Neural progenitor cell (in vitro differentiated cells): ENCODE measurements at regions not wholly inside any gene's neighbourhood (a gene's known extent, or its start where the extent isn't known, plus 50 kb on each side); places are given as distances from the start of the nearest gene placed in this dataset.
A peak's percentile ranks its signal among the peaks of the same experiment; 100 is the strongest.

Source experiments
- DNase-seq: peaks from one replicate; pipeline ENCODE4 v3.0.0-alpha.2; 2016; ENCODE audit warnings: low spot score
- H2AFZ ChIP-seq: fragments of 200-600 bp; sonication (generic); replicated peaks from 2 replicates; pipeline ENCODE4 v1.6.1; 2016; ENCODE audit warnings: antibody characterized with exemption
- H3F3A ChIP-seq: fragments of 200-600 bp; sonication (generic); 2 replicates; pipeline ENCODE4 v1.6.1; 2016; ENCODE audit warnings: antibody characterized with exemption, low read depth
- H3K27ac ChIP-seq: fragments of 200-600 bp; sonication (generic); 2 replicates; pipeline ENCODE4 v1.5.1; 2016; ENCODE audit warnings: mild to moderate bottlenecking
- H3K27me3 ChIP-seq: fragments of 200-600 bp; sonication (generic); 2 replicates; pipeline ENCODE4 v1.6.1; 2016; ENCODE audit warnings: mild to moderate bottlenecking, moderate library complexity
- H3K36me3 ChIP-seq: fragments of 200-600 bp; sonication (generic); 2 replicates; pipeline ENCODE4 v1.5.1; 2016
- H3K4me1 ChIP-seq: fragments of 200-600 bp; sonication (generic); 2 replicates; pipeline ENCODE4 v1.6.1; 2016; ENCODE audit warnings: mixed run types
- H3K4me2 ChIP-seq: fragments of 200-600 bp; sonication (generic); 2 replicates; pipeline ENCODE4 v1.6.1; 2016
- H3K4me3 ChIP-seq: fragments of 200-600 bp; sonication (generic); 2 replicates; pipeline ENCODE4 v1.5.1; 2016
- H3K79me2 ChIP-seq: fragments of 200-600 bp; sonication (generic); 2 replicates; pipeline ENCODE4 v1.6.1; 2016; ENCODE audit warnings: low read depth
- H3K9ac ChIP-seq: fragments of 200-600 bp; sonication (generic); 2 replicates; pipeline ENCODE4 v1.6.1; 2016
- H3K9me3 ChIP-seq: fragments of 200-600 bp; sonication (generic); 2 replicates; pipeline ENCODE4 v1.5.1; 2016; ENCODE audit warnings: low read depth
- H4K20me1 ChIP-seq: fragments of 200-600 bp; sonication (generic); 2 replicates; pipeline ENCODE4 v1.6.1; 2016; ENCODE audit warnings: low read depth
- H3K27ac Mint-ChIP-seq: 3 replicates; pipeline ENCODE4 v1.8.0; 2021; ENCODE audit warnings: mixed read lengths
- H3K27me3 Mint-ChIP-seq: 2 replicates; pipeline ENCODE4 v1.8.0; 2022; ENCODE audit warnings: low read depth, mild to moderate bottlenecking, inconsistent platforms, moderate library complexity, mixed read lengths; ENCODE audit not compliant: insufficient read depth
- H3K36me3 Mint-ChIP-seq: 3 replicates; pipeline ENCODE4 v1.8.0; 2021; ENCODE audit warnings: mixed read lengths
- H3K4me1 Mint-ChIP-seq: 3 replicates; pipeline ENCODE4 v1.8.0; 2021; ENCODE audit warnings: mixed read lengths
- H3K4me3 Mint-ChIP-seq: 3 replicates; pipeline ENCODE4 v1.8.0; 2021; ENCODE audit warnings: mild to moderate bottlenecking, moderate library complexity, mixed read lengths
- H3K9me3 Mint-ChIP-seq: 3 replicates; pipeline ENCODE4 v1.8.0; 2020; ENCODE audit warnings: mixed read lengths
- CTCF ChIP-seq: fragments of 200-600 bp; sonication (generic); IDR thresholded peaks from 2 replicates; pipeline ENCODE4 v1.5.1; 2017; ENCODE audit warnings: antibody characterized with exemption, mild to moderate bottlenecking
- EZH2 ChIP-seq: fragments of 200-600 bp; sonication (generic); IDR thresholded peaks from 2 replicates; pipeline ENCODE4 v1.6.1; 2017; ENCODE audit warnings: antibody characterized with exemption, mild to moderate bottlenecking, moderate library complexity
- EZH2phosphoT487 ChIP-seq: fragments of 200-600 bp; sonication (generic); IDR thresholded peaks from 2 replicates; pipeline ENCODE4 v1.6.1; 2017; ENCODE audit warnings: antibody characterized with exemption

GRCh38 chr17:70896843-70897242, 727.5 kb downstream of the KCNJ2 start:
- Histone ChIP-seq H3K4me1 (no peaks in the 10 kb centered on the region), H3K9ac (no peak overlapping the region), H3F3A (no peaks in the 10 kb centered on the region), H3K4me3 (no peak overlapping the region), H4K20me1 (no peaks in the 10 kb centered on the region), H3K27me3 (no peaks in the 10 kb centered on the region), H3K79me2 (no peaks in the 10 kb centered on the region), H3K36me3 (no peaks in the 10 kb centered on the region), H3K27ac (no peak overlapping the region), H3K4me2 (no peak overlapping the region), H3K9me3 (no peaks in the 10 kb centered on the region), H2AFZ (no peak overlapping the region)
- TF ChIP-seq EZH2 = no peak
- H3K4me1 Mint-ChIP-seq = peaks cover 3% of the 10 kb centered on the region
- peaks cover 4% of the 10 kb centered on the region for H3K36me3 Mint-ChIP-seq
- H3K9me3 Mint-ChIP-seq = peaks cover 24% of the 10 kb centered on the region
- H3K27ac Mint-ChIP-seq = no peak overlapping the region
- peaks cover 7% of the 10 kb centered on the region for H3K27me3 Mint-ChIP-seq
- no peak overlapping the region for H3K4me3 Mint-ChIP-seq
- no peak for DNase-seq

GRCh38 chr17:70897446-70897845, 728.1 kb downstream of the KCNJ2 start:
- Histone ChIP-seq H3K27me3 (no peaks in the 10 kb centered on the region), H3F3A (no peaks in the 10 kb centered on the region), H3K4me2 (no peak overlapping the region), H3K9me3 (no peaks in the 10 kb centered on the region), H3K9ac (no peak overlapping the region), H3K4me1 (no peaks in the 10 kb centered on the region), H3K27ac (no peak overlapping the region), H3K36me3 (no peaks in the 10 kb centered on the region), H4K20me1 (no peaks in the 10 kb centered on the region), H3K4me3 (no peak overlapping the region), H2AFZ (no peak overlapping the region), H3K79me2 (no peaks in the 10 kb centered on the region)
- Mint-ChIP-seq H3K36me3 (peaks cover 4% of the 10 kb centered on the region), H3K4me3 (no peak overlapping the region), H3K9me3 (peaks cover 25% of the 10 kb centered on the region), H3K4me1 (peaks cover 3% of the 10 kb centered on the region), H3K27ac (no peak overlapping the region), H3K27me3 (peaks cover 7% of the 10 kb centered on the region)
- DNase-seq = no peak
- TF ChIP-seq CTCF = no peak

GRCh38 chr17:70901870-70902269, 732.5 kb downstream of the KCNJ2 start:
- no peak overlapping the region for H3K27ac Mint-ChIP-seq
- H3F3A ChIP-seq = no peaks in the 10 kb centered on the region
- no peak overlapping the region for H3K27ac ChIP-seq
- no peaks in the 10 kb centered on the region for H3K36me3 ChIP-seq
- no peaks in the 10 kb centered on the region for H3K27me3 Mint-ChIP-seq
- TF ChIP-seq EZH2 = no peak
- TF ChIP-seq EZH2phosphoT487 = no peak
- no peak for TF ChIP-seq CTCF
- peaks cover 13% of the 10 kb centered on the region for H3K4me1 Mint-ChIP-seq
- peaks cover 1% of the 10 kb centered on the region for H3K36me3 Mint-ChIP-seq
- H3K4me2 ChIP-seq = no peak overlapping the region
- no peaks in the 10 kb centered on the region for H4K20me1 ChIP-seq
- peaks cover 19% of the 10 kb centered on the region for H3K9me3 Mint-ChIP-seq
- no peak overlapping the region for H3K4me3 ChIP-seq
- no peak overlapping the region for H2AFZ ChIP-seq
- H3K27me3 ChIP-seq = no peaks in the 10 kb centered on the region
- H3K9ac ChIP-seq = no peak overlapping the region
- DNase-seq = no peak
- peaks cover under 1% of the 10 kb centered on the region for H3K4me1 ChIP-seq
- H3K4me3 Mint-ChIP-seq = no peak overlapping the region
- no peaks in the 10 kb centered on the region for H3K79me2 ChIP-seq
- H3K9me3 ChIP-seq = no peaks in the 10 kb centered on the region

- no peak overlapping the region for H3K9ac ChIP-seq
- no peaks in the 10 kb centered on the region for H3K36me3 ChIP-seq
- peaks cover 2% of the 10 kb centered on the region for H3K27me3 Mint-ChIP-seq
- no peak for DNase-seq
- H3K27me3 ChIP-seq = no peaks in the 10 kb centered on the region
- no peak for TF ChIP-seq EZH2phosphoT487
- H3K79me2 ChIP-seq = no peaks in the 10 kb centered on the region
- H3F3A ChIP-seq = no peaks in the 10 kb centered on the region
- no peak overlapping the region for H3K4me3 Mint-ChIP-seq
- no peaks in the 10 kb centered on the region for H3K9me3 ChIP-seq
- H3K27ac ChIP-seq = no peak overlapping the region
- peaks cover 2% of the 10 kb centered on the region for H3K36me3 Mint-ChIP-seq
- H2AFZ ChIP-seq = no peak overlapping the region
- H3K27ac Mint-ChIP-seq = peak overlapping the region; percentile 33
- H3K4me3 ChIP-seq = no peak overlapping the region
- H3K4me1 Mint-ChIP-seq = peaks cover 21% of the 10 kb centered on the region
- H3K4me1 ChIP-seq = peaks cover 6% of the 10 kb centered on the region
- peaks cover 23% of the 10 kb centered on the region for H3K9me3 Mint-ChIP-seq
- H3K4me2 ChIP-seq = no peak overlapping the region
- H4K20me1 ChIP-seq = no peaks in the 10 kb centered on the region
Observed at GRCh38 chr17:70905796-70906195, 736.5 kb downstream of the KCNJ2 start.
